ENCODE measurements at regions not wholly inside any gene's neighbourhood (a gene's known extent, or its start where the extent isn't known, plus 50 kb on each side); places are given as distances from the start of the nearest gene placed in this dataset.
"Not testable (repeated sequence)": the region's sequence is repeated elsewhere in the genome, so short reads cannot be mapped to it uniquely, and the experiment has no call there.

DNA sequence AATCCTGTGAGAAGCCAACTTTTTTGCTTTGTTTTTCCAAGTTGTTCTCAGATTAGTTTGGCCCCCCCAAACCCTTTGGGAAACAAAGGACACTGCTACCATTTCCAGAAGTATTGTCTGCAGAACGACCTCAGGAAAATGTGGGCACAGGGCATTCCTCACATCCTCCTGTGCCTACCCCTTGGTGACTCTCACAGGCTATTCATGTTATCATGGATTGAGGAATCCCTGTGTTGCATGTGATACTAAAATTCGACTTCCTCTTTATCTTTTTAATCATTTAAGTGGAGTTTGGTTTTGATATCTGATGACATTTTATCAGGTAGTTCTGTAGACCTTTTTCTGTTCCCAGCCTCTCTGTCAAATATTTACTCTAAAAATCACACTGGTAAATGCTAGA, 184.5 kb downstream of the FASLG start:
- TF ChIP-seq, protein P1, sequence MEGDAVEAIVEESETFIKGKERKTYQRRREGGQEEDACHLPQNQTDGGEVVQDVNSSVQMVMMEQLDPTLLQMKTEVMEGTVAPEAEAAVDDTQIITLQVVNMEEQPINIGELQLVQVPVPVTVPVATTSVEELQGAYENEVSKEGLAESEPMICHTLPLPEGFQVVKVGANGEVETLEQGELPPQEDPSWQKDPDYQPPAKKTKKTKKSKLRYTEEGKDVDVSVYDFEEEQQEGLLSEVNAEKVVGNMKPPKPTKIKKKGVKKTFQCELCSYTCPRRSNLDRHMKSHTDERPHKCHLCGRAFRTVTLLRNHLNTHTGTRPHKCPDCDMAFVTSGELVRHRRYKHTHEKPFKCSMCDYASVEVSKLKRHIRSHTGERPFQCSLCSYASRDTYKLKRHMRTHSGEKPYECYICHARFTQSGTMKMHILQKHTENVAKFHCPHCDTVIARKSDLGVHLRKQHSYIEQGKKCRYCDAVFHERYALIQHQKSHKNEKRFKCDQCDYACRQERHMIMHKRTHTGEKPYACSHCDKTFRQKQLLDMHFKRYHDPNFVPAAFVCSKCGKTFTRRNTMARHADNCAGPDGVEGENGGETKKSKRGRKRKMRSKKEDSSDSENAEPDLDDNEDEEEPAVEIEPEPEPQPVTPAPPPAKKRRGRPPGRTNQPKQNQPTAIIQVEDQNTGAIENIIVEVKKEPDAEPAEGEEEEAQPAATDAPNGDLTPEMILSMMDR (IDR thresholded peaks at IDR 0.05; ENCODE audit: insufficient read depth, missing control alignments), result no peak
- DNase-seq (ENCODE audit: insufficient read length, low spot score) (no peak), FAIRE-seq (no peak)

- TF ChIP-seq, protein P1 (IDR thresholded peaks at IDR 0.05; ENCODE audit: insufficient read depth, missing control alignments), result no peak
- DNase-seq (ENCODE audit: insufficient read length, low spot score) (no peak), FAIRE-seq (no peak)
Observed at GRCh38 chr1:172845371-172845770, 186.5 kb downstream of the FASLG start.

DNA sequence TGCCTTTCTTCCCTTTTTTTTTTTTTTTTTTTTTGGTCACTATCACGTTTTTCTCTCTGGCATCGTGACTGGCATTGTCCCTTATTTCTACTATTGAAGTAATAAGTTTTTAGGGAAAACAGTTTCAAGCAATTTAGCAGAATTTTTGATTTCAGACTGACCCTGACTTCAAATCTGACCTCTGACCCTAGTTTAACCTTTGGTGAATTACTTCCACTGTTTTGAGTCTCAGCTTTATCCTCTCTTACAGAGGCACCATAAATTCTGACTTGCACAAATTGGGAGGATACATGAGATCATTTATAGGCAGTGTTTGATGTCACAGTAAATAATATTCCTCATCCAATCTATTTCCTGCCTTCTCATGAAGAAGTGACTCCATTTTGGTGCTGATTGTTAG, 187.0 kb downstream of the FASLG start:
- DNase-seq (ENCODE audit: insufficient read length, low spot score), result no peak
- TF ChIP-seq, protein P1 (IDR thresholded peaks at IDR 0.05; ENCODE audit: insufficient read depth, missing control alignments), result no peak
- FAIRE-seq, result no peak

DNA sequence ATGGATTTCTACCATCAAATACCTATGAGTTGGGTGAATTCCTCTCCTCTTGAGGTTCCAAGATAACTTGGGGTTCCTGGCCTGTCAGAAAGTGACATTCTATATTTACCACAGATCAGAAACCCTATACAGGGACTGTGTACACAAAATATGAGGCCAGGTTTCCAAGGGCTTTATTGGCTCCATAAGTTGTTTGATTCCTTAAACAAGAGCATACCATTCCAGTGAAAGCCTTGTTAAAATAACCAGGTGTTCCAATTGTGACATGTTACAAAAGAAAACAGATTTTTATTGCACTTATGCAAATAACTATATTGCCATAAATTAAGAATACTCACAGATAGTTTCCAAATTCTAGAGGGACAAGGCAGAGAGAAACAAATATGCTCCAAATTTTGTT, 188.9 kb downstream of the FASLG start:
- not testable (repeated sequence) for FAIRE-seq; DNase-seq (ENCODE audit: insufficient read length, low spot score)

DNA sequence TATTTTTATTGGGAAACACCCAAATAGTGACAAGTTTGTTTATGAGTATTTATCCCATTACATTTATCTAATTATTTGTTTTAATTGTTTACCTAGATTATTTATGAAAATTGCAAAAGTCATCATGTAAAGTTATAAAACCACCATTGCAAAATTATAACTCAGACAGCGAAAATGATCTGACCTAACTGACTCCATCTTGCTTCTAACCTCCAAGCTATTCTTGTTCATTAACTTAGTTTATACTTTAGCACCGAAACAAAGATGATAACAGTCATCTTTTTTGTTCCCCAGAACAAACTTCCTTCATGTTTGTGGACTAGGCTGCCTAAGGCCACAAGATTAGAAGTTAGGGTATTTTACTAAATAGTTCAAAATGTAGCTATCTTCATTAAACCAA, 190.8 kb downstream of the FASLG start:
- DNase-seq (ENCODE audit: insufficient read length, low spot score) (no peak), FAIRE-seq (no peak)
- TF ChIP-seq, protein P1 (IDR thresholded peaks at IDR 0.05; ENCODE audit: insufficient read depth, missing control alignments), result no peak

DNA sequence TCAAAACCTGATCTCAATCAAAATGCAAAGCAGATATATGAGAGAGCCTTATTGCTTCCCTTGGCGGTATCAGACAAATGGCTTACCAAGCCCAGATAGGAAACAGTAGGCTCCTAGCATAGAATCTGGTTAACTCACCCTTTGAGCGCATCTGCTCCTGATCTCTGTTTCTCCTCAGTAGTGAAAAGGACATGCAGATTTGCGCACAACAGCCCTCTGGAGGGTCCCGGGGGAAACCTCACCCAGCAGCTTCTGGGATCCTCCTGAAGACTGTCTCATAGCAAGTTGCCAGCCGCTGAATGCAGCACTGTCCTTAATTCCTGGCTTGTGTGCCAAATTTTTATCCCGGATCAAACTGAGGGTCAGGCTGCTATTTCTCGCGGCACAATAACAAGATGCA, 192.2 kb downstream of the FASLG start:
- no peak for DNase-seq (ENCODE audit: insufficient read length, low spot score)
- TF ChIP-seq, protein P1 (IDR thresholded peaks at IDR 0.05; ENCODE audit: insufficient read depth, missing control alignments), result no peak
- FAIRE-seq, result no peak

DNA sequence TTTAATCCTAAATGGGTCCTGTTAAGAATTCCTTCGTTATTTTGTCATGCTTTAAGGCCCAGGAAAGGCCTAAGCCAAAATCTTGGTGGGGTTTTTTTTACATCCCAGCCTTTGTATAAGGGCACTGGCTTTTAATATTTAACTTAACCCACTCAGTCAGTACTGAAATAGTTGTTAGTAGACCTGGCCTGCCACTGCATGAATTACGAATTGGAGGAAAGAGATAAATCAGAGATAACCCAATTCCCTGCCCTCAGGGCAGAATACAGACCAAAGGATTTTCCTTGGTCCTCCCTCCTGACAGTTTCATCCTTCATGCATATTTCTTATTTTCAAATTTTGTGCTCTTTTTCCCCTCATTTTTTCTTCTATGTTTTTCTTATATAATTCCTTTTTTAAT, 193.0 kb downstream of the FASLG start:
- FAIRE-seq (no peak), DNase-seq (ENCODE audit: insufficient read length, low spot score) (no peak)
- TF ChIP-seq, protein P1 (IDR thresholded peaks at IDR 0.05; ENCODE audit: insufficient read depth, missing control alignments), result no peak

DNA sequence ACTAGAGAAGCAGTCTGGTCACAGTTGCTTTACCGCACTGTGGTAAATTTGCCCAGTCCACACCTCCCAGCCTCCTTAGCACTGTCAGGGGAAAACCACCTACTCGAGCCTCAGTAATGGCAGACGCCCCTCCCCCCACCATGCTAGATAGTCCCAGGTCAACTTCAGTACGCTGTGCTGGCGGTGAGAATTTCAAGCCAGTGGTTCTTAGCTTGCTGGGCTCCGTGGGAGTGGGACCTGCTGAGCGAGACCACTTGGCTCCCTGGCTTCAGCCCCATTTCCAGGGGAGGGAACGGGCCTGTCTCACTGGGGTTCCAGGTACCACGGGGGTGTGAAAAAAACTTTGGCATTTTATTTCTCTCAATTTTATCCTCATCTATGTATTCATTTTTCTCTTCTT, 194.8 kb downstream of the TNFSF18 start:
- FAIRE-seq; DNase-seq (ENCODE audit: insufficient read length, low spot score): not testable (repeated sequence)

All from D721Med (cell line).